ENCODE measurements at regions not wholly inside any gene's neighbourhood (a gene's known extent, or its start where the extent isn't known, plus 50 kb on each side); places are given as distances from the start of the nearest gene placed in this dataset.
"Not testable (repeated sequence)": the region's sequence is repeated elsewhere in the genome, so short reads cannot be mapped to it uniquely, and the experiment has no call there.

DNA sequence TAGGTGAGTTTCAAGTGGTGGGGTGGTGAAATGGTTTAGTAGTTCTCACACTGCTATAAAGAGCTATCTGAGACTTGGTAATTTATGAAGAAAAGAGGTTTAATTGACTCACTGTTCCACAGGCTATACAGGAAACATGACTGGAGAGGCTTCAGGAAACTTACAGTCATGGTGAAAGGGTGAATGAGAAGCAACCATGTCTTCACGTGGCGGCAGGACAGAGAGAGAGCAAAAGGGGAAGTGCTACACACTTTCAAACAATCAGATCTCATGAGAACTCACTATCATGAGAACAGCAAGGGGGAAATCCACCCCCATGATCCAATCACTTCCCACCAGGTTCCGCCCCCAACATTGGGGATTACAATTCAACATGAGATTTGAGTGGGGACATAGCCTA, 67.3 kb upstream of the KCNA1 start:
- TF ChIP-seq, protein P1, sequence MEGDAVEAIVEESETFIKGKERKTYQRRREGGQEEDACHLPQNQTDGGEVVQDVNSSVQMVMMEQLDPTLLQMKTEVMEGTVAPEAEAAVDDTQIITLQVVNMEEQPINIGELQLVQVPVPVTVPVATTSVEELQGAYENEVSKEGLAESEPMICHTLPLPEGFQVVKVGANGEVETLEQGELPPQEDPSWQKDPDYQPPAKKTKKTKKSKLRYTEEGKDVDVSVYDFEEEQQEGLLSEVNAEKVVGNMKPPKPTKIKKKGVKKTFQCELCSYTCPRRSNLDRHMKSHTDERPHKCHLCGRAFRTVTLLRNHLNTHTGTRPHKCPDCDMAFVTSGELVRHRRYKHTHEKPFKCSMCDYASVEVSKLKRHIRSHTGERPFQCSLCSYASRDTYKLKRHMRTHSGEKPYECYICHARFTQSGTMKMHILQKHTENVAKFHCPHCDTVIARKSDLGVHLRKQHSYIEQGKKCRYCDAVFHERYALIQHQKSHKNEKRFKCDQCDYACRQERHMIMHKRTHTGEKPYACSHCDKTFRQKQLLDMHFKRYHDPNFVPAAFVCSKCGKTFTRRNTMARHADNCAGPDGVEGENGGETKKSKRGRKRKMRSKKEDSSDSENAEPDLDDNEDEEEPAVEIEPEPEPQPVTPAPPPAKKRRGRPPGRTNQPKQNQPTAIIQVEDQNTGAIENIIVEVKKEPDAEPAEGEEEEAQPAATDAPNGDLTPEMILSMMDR (IDR thresholded peaks at IDR 0.05; ENCODE audit: low read depth, low read length): not testable (repeated sequence)
- TF ChIP-seq EZH2phosphoT487 (IDR thresholded peaks at IDR 0.05; ENCODE audit: low read depth): not testable (repeated sequence)

All from OCI-LY3 (cell line).